ENCODE measurements at regions not wholly inside any gene's neighbourhood (a gene's known extent, or its start where the extent isn't known, plus 50 kb on each side); places are given as distances from the start of the nearest gene placed in this dataset.

- H2AFZ ChIP-seq (ENCODE audit: low read length), result no peak overlapping the region
- ATAC-seq (no peak), DNase-seq (no peak)
- BruUV-seq (replicated peaks), result no TSS peak
- no peaks in the 10 kb centered on the region for H3K9me2 ChIP-seq (replicated peaks; ENCODE audit: low read length)
- H4K20me1 ChIP-seq (ENCODE audit: low read length), result no peaks in the 10 kb centered on the region
- no peak overlapping the region for H3K27ac ChIP-seq (ENCODE audit: low read length)
- H3K9me3 ChIP-seq (ENCODE audit: low read length), result no peaks in the 10 kb centered on the region
- no peaks in the 10 kb centered on the region for H3F3A ChIP-seq (ENCODE audit: low read length, unreplicated experiment)
- no peaks in the 10 kb centered on the region for H3K36me3 ChIP-seq (ENCODE audit: low read depth, low read length)
- no peaks in the 10 kb centered on the region for H3K79me2 ChIP-seq (ENCODE audit: low read length)
- TF ChIP-seq CTCF (conservative IDR thresholded peaks at IDR 0.05; ENCODE audit: low read depth, low read length), result no peak
- no peak for TF ChIP-seq EZH2phosphoT487 (IDR thresholded peaks at IDR 0.05; ENCODE audit: borderline replicate concordance, low read length)
- TF ChIP-seq EZH2 (IDR thresholded peaks at IDR 0.05; ENCODE audit: low read length, unreplicated experiment), result no peak
- H3K4me3 ChIP-seq (ENCODE audit: low read length), result no peak overlapping the region
- H3K9ac ChIP-seq (ENCODE audit: low read length), result no peak overlapping the region
- POLR2A ChIA-PET (ENCODE audit: unreplicated experiment), result no interaction called here
- intact Hi-C loops (cut with micrococcal nuclease), result no loop called here
- CTCF ChIA-PET, result no interaction called here
- no peaks in the 10 kb centered on the region for H3K4me1 ChIP-seq (ENCODE audit: insufficient read depth, low read length)
- no peak overlapping the region for H3K4me2 ChIP-seq (ENCODE audit: low read length)
- peaks cover 42% of the 10 kb centered on the region for H3K27me3 ChIP-seq (ENCODE audit: low read length)
Measured at GRCh38 chr10:128219295-128219694, 93.1 kb upstream of the MKI67 start.

- Histone ChIP-seq H3K27me3 (ENCODE audit: low read length) (peaks cover 35% of the 10 kb centered on the region), H3K36me3 (ENCODE audit: low read depth, low read length) (no peaks in the 10 kb centered on the region), H3F3A (ENCODE audit: low read length, unreplicated experiment) (no peaks in the 10 kb centered on the region), H4K20me1 (ENCODE audit: low read length) (no peaks in the 10 kb centered on the region), H3K79me2 (ENCODE audit: low read length) (no peaks in the 10 kb centered on the region), H3K4me1 (ENCODE audit: insufficient read depth, low read length) (no peaks in the 10 kb centered on the region), H3K9me2 (replicated peaks; ENCODE audit: low read length) (no peaks in the 10 kb centered on the region), H3K9ac (ENCODE audit: low read length) (no peak overlapping the region), H3K27ac (ENCODE audit: low read length) (no peak overlapping the region), H3K9me3 (ENCODE audit: low read length) (no peaks in the 10 kb centered on the region), H3K4me2 (ENCODE audit: low read length) (no peak overlapping the region), H2AFZ (ENCODE audit: low read length) (no peak overlapping the region), H3K4me3 (ENCODE audit: low read length) (no peak overlapping the region)
- no TSS peak for BruUV-seq (replicated peaks)
- intact Hi-C loops (cut with micrococcal nuclease), result no loop called here
- ChIA-PET POLR2A (ENCODE audit: unreplicated experiment) (no interaction called here), CTCF (no interaction called here)
- DNase-seq (peak; percentile 46), ATAC-seq (no peak)
- TF ChIP-seq EZH2phosphoT487 (IDR thresholded peaks at IDR 0.05; ENCODE audit: borderline replicate concordance, low read length) (no peak), CTCF (conservative IDR thresholded peaks at IDR 0.05; ENCODE audit: low read depth, low read length) (no peak), EZH2 (IDR thresholded peaks at IDR 0.05; ENCODE audit: low read length, unreplicated experiment) (no peak)
Measured at GRCh38 chr10:128220021-128220420, 93.8 kb upstream of the MKI67 start.

GRCh38 chr10:128221117-128221516 is 94.9 kb upstream of the MKI67 start:
- POLR2A ChIA-PET (ENCODE audit: unreplicated experiment), result no interaction called here

More at GRCh38 chr10:128221117-128221516, 94.9 kb upstream of the MKI67 start:
- no peaks in the 10 kb centered on the region for H3K36me3 ChIP-seq (ENCODE audit: low read depth, low read length)
- CTCF ChIA-PET, result no interaction called here
- H3K79me2 ChIP-seq (ENCODE audit: low read length), result no peaks in the 10 kb centered on the region
- no peaks in the 10 kb centered on the region for H3K4me1 ChIP-seq (ENCODE audit: insufficient read depth, low read length)
- intact Hi-C loops (cut with micrococcal nuclease), result no loop called here
- ATAC-seq, result no peak
- no TSS peak for BruUV-seq (replicated peaks)
- H3K27me3 ChIP-seq (ENCODE audit: low read length), result peaks cover 24% of the 10 kb centered on the region; the same call in 1 of the 2 replicates
- H3K9me2 ChIP-seq (replicated peaks; ENCODE audit: low read length), result no peaks in the 10 kb centered on the region
- H3K4me3 ChIP-seq (ENCODE audit: low read length), result no peak overlapping the region
- no peak overlapping the region for H3K4me2 ChIP-seq (ENCODE audit: low read length)
- DNase-seq, result no peak
- no peaks in the 10 kb centered on the region for H3F3A ChIP-seq (ENCODE audit: low read length, unreplicated experiment)
- no peak for TF ChIP-seq CTCF (conservative IDR thresholded peaks at IDR 0.05; ENCODE audit: low read depth, low read length)
- TF ChIP-seq EZH2 (IDR thresholded peaks at IDR 0.05; ENCODE audit: low read length, unreplicated experiment), result no peak
- no peak for TF ChIP-seq EZH2phosphoT487 (IDR thresholded peaks at IDR 0.05; ENCODE audit: borderline replicate concordance, low read length)
- H2AFZ ChIP-seq (ENCODE audit: low read length), result no peak overlapping the region
- H3K9ac ChIP-seq (ENCODE audit: low read length), result no peak overlapping the region
- H3K9me3 ChIP-seq (ENCODE audit: low read length), result no peaks in the 10 kb centered on the region
- H4K20me1 ChIP-seq (ENCODE audit: low read length), result no peaks in the 10 kb centered on the region
- H3K27ac ChIP-seq (ENCODE audit: low read length), result no peak overlapping the region

All from PC-3 (cell line).